WI38 (cell line): ENCODE measurements at regions not wholly inside any gene's neighbourhood (a gene's known extent, or its start where the extent isn't known, plus 50 kb on each side); places are given as distances from the start of the nearest gene placed in this dataset.

ENCODE experiments used
- H3K4me3 ChIP-seq: 2 replicates; pipeline ENCODE4 v1.5.1; 2011; ENCODE audit warnings: low read depth, mild to moderate bottlenecking, control low read depth, low read length
- CTCF ChIP-seq: IDR thresholded peaks from 2 replicates; pipeline ENCODE4 v1.5.1; 2012; ENCODE audit warnings: low read depth, mild to moderate bottlenecking, control low read depth, low read length

- H3K4me3 ChIP-seq, result peak overlapping the region; percentile 27; the same call in 1 of the 2 replicates
- TF ChIP-seq CTCF, result no peak
These were observed 532.7 kb downstream of the BCKDHB start for GRCh38 chr6:80639181-80639629.

DNA sequence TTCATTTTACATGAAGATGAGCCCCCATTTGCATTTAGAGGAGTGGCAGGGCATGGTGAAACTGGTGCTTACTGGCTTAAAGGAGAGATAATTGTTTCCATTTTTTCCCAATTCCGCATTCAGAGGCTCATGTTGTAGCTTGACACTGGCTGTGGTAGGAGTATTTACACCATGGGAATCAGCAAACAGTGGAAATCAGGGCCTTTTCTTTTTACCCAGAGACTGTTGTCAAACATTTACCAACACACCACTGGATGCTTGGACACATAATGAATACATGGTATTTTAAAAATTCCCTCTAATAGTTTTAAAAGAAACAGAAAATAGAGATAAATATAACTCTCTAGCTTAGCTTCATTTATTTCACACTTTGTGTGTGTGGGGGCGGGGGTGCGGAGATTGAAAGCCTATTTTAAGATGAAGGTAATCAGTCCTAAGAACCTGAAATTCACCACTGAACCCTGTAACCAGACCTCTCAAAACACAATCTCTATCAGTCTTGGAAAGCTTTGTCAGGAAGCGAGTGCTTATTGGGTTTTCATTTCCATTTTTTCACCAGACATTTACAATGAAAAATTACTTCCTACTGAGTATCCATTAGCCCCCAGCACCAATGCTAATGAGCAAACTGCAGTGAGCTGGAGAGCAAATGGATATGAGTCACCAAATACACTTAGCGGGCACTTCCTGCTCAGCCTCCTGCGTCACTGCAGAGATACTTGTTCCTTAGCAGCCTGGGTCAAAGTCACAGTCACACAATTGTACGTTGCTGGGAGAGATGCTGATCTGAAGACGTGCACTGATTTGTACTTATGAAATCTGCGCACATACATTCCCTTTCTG lies 532.0 kb downstream of the BCKDHB start:
- peak overlapping the region; percentile 27; the same call in 1 of the 2 replicates for H3K4me3 ChIP-seq
- no peak for TF ChIP-seq CTCF

- no peak for TF ChIP-seq CTCF
- H3K4me3 ChIP-seq, result no peak overlapping the region
These were observed 530.8 kb downstream of the BCKDHB start for GRCh38 chr6:80637312-80637711.

DNA sequence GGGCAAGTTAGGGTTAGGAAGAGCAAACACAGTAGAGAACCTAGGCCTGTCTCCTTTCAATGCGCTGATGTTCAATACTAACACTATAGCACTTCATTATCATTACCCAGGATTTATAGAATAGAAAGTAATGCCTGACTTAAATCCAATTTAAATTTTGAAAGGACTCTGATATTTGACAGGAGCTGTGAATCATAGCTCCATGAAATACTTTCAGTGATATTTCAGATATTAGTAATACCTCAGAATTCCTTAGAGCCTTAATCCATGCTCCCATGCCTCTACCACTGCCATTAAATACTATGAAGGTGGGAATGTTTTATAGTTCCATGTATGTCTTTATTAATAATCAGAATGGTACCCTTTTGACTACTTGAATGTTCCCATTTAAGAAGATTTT lies 530.2 kb downstream of the BCKDHB start:
- no peak overlapping the region for H3K4me3 ChIP-seq
- TF ChIP-seq CTCF, result no peak

- no peak for TF ChIP-seq CTCF
These were observed 526.9 kb downstream of the BCKDHB start for GRCh38 chr6:80633412-80633811.

DNA sequence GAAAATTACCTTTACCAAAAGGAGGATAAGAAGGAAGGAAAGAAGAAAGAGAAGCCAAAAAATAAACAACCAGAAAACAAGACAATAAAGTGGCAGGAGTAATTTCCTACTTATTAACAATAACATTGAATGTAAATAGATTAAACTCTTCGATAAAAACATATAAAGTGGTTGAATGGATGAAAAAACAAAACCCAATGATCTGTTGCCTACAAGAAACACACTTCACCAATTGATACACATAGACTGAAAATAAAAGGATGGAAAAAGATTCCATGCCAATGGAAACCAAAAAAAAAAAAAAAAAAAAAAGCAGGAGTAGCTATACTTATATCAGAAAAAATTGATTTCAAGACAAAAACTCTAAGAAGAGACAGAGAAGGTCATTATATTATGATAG lies 518.9 kb downstream of the BCKDHB start:
- no peak overlapping the region for H3K4me3 ChIP-seq
- no peak for TF ChIP-seq CTCF

More at GRCh38 chr6:80633412-80633811, 526.9 kb downstream of the BCKDHB start:
- no peak overlapping the region for H3K4me3 ChIP-seq

DNA sequence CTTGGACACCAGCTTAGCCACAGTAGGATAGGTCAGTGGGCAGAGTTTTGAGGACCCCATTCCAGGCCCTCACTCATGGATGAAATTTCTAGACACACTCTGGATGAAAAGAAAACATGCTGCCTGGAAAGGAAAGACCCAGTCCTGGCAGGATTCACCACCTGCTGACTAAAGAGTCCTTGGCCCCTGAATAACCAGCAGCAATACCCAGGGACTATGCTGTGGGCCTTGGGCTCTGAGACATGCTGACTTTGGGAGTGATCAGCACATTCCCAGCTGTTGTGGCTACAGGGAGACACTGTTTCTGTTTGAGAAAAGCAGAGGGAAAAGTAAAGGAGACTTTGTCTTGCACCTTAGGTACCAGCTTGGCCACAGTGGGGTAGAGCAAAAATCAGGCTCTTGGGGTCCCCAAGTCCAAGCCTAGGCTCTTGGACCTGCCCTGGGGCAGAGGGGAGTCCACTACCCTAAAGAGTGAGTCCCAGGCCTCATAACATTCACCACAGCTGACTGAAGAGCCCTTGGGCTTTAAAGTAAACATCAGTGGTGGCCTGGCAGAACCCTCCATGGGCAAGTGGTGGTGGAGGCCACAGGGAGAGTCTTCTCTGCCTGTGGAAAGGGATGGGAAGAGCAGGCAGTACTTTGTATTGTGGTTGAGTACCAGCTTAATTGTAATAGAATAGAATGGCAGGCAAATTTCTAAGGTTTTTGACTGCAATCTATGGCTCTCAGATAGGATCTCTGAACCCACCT lies 516.8 kb downstream of the BCKDHB start:
- no peak for TF ChIP-seq CTCF
- no peak overlapping the region for H3K4me3 ChIP-seq
